ENCODE measurements at regions not wholly inside any gene's neighbourhood (a gene's known extent, or its start where the extent isn't known, plus 50 kb on each side); places are given as distances from the start of the nearest gene placed in this dataset.

DNA sequence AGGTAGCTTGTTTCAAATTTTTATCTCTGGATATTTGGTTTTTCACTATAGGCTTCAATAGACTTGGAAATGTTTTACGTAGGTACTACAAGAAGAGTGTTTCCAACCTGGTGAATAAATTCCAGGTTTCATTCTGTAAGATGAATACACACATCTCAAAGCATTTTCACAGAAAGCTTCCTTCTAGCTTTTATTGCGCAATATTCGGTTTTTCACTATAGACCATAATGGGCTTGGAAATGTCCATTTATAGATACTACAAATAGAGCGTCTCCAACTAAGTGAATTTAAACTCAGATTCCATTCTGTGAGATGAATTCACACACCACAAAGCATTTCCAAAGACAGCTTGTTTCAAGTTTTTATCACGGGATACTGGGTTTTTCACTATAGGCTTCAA is 857.7 kb upstream of the HS3ST1 start:
- DNase-seq, result no peak

DNA sequence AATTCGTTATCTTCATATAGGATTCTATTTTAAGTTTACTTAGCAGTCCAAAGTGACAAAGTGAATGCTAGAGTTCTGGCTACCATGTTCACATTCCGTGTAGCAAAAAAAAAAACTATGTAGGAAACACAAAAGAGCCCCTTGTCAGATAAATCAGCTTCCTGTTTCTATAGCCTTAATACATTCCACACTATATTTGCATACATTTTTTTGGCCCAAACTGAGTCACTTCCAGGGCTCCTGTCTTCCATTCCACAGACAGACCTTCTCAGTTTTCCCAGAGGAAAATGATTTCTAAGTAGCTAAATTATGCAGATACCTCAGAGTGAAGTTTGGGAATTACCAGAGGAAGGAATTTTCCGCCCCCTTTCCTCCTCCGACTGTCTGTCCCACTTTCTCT is 841.9 kb upstream of the HS3ST1 start:
- DNase-seq, result no peak

DNA sequence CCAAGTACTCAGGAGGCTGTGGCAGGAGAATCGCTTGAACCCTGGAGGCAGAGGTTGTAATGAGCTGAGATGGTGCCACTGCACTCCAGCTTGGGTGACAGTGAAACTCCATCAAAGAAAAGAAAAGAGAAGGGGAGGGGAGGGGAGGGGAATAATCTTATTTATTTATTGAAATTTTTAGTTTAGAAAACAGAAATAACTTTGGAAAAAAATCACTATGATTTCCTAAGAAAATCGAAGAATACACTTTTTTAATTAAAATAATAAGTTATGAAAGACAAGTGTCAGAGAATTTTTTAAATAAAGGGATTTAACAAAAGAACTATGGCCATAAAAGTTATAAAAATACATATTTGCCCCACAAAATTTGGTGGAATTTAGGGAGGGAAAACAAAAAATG is 836.9 kb upstream of the HS3ST1 start:
- no peak for DNase-seq

DNA sequence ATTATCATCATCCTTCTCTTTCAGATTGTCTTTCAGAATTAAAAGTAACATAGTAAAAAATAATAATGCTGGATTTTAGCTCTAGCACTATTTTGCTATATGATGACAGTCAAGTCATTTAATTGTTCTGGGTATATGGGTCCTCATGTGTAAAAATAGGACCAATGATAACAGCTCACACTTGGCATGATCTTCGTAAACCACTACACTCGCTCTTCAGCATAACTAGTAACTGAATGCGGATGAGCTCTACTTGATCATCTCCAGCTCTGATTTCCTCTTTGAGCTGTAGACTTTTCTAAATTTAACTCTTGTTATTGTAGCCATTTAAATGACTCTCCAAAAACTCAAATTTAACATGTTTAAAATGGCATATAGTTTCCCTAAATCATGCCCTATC is 831.8 kb upstream of the HS3ST1 start:
- no peak for DNase-seq

DNA sequence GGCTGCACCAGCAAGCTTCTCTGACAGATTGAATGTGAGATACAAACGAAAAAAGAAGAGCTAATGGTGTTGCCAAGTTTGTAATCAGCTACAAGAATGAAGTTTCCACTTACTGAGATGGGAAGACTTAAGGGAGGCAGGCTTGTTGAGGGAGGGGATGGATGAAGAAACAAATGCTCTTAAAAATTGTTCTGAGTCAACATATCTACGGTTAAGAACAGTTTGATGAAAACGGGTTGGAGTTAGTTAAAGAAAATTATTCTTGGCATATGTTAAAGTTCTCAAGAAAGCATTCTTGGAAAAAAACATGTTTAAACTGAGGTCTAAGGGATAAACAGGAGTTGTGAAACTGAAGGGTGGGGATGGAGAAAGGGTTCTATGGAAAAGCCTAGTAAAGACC is 816.3 kb upstream of the HS3ST1 start:
- DNase-seq, result no peak

DNA sequence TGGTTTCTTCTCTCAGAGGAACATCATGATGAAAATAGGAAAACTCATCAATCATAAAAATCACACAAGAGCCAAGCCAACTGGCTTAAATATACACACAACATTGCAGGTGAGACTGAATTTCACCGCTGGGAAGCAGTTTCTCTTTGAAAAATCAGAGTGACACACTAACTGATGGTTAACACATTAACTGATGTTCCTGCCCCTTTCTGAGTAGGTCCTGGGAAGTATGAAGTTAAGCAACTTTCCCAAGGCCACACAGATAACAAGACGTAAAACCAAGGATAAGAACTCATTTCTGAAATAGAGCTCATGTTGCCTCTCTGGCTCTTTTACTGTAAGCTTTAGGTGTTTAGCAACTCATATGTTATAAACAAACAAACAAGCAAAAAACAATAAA is 813.7 kb upstream of the HS3ST1 start:
- DNase-seq, result no peak

DNA sequence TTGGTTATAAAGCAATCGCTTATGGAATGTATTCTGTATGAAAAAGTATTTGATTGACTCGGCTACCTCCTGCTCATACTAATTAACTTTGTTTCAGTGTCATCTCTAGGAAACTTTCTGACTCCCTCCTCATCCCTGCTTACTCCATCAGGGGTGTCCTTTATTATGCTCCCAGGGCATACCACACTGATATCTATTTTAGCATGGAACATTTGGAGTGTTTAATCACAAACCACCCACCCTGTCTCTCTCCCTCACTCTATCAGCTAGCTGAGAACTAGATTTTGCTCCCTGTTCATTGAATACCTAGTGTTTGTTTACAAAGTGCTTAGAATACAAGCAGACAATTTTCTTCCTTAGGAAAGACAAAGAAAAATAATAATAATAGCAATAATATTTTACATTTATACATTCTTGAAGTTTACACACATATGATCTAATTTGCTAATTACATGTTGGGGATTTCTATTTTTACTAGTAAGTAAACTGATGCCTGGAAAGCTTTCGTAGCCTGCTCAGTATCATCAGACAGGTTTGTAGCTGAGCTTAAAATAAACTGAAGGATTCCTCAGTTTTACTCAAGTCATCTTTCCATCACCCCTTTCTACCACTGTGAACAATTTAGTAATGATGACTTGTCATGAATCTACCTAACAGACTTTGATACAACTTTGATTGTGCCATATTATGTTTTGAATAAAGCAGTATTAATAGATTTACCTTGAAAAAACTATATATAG is 811.4 kb upstream of the HS3ST1 start:
- no peak for DNase-seq

DNA sequence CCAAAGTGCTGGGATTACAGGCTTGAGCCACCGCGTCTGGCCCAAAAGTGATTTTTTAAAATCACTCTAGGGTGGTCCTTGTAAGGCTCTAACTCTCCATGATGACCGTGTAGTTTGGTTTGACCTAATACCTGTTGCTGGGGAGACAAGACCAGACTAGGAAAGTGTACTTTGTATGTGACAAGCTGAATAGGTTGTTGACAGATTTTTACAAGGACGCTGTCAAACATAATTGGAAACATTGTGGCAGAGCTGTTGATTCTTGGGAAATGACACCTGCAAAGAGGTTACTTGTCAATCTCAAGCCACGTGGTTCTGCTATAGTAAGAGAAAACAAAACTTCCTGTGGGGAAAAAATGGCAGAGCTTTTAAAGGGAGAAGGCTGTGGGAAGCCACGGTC is 802.4 kb upstream of the HS3ST1 start:
- DNase-seq, result no peak

DNA sequence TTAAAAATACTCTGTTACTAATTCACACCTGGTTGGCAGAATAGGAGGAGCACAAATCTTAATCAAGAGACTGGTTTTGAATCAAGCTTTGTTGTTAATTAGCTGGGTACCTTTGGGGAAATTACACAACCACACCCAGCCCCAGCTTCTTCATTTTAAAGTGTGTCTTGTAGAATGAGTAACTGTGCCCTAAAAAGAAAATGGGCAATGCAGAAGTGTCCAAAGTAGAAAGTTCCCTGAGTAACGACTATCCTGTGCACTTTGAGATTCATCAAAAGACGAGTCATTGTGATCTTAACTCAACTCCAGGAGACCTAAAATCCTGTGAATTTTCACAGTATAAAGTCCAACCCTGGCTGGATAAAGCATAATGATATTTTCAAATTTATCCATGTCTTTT is 792.3 kb upstream of the HS3ST1 start:
- no peak for DNase-seq

DNA sequence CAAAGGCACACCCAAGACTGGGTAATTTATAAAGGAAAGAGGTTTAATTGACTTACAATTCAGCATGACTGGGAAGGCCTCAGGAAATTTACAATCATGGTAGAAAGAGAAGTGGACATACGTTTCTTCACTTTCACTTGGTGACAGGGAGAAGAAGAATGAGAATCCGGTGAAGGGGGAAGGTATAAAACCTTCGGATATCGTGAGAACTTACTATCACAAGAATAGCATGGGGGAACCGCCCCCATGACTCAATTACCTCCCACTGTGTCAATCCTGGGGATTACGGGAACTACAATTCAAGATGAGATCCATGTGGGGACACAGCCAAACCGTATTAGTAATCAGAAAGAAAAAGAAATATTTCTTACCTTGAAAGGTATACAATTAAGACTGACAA is 782.9 kb upstream of the HS3ST1 start:
- no peak for DNase-seq

DNA sequence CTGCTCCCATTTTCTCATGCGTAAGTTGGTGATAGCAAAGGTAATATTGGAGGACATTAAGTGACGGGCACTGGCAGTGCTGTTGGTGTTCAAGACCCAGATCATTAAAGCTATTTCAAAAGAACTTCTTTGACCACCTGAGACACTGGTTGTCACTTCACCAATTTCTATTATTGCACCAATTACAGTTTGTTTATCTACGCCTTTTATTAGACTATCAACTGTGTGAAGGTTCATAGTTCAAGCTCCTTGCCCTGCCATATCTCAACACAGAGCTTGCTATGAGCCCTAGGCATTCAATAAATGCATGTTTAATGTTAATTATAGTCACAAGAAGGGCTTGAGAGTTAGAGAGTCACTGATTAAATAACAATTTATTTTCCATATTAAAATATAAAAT is 778.7 kb upstream of the HS3ST1 start:
- DNase-seq, result no peak

DNA sequence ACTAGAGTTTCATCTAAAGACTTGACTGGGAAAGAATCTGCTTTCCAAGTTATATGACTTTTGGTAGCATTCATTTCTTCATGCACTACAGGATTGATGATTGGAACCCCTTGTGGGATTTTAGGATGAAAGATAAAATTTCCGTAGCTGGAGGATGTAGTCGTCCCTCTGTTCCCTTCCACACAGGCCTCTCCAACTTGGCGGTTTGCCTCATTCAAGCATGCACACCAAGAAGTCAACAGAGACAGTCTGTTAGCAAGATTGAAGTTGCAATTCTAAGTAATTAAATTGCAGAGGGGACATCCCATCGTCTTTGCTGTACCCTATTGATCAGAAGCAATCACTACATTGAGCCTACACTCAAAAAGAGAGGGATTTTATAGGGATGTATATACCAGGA is 777.4 kb upstream of the HS3ST1 start:
- DNase-seq, result no peak

DNA sequence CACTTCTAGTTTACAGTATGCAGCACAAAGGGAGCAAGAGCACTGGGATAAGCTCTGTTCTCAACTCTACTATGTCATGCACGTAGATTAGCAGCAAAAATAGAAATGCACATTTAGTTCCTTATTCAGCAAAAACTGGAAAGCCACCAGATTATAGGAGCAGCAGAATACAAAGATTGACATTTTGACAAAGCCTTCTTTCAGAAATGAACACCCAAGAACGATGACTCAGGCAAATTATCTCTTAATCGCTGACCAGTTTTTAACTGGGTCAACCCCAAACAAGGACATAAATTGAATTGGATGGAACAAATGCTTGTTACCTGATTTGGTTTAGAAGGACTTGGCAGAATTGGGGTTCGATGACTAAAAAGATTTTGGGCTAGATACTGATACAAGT is 775.3 kb upstream of the HS3ST1 start:
- DNase-seq, result no peak

DNA sequence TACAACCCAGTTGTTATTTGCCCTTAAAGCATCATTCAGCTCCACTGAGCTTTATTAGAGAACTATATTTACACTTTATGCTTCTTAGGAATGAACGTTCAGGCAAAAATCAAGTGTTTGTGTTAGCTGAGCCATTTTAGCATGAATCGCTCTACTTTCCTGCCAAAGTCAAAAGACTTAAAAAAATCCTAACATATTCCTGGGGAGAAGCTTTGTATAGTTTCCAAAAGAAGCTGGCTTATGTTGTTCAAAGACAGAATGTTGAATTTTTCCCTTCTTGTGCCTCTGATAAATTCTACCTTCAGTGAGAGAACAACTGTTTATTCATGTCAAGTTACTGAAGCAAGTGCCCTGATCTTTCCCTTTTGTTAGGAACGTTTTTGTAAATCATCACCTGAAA is 771.5 kb upstream of the HS3ST1 start:
- DNase-seq, result no peak

DNA sequence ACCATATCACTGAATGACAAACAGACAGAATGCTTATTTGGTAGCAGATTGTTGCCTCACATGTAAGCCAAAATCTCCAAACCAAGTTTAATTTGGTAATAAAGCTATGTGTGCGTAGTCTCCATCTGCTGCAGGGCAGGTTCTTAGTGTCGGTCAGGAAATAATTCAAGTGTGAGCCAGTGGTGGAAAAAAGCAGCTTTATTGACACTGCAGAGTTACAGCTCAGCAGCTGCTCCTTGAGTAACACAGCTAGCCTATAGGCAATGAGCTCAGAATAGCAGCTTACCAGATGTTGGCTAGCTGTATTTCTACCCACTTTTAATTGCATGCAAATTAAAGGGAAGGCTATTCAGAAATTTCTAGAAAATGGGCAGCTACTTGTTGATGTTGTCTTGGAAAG is 757.8 kb upstream of the HS3ST1 start:
- no peak for DNase-seq

DNA sequence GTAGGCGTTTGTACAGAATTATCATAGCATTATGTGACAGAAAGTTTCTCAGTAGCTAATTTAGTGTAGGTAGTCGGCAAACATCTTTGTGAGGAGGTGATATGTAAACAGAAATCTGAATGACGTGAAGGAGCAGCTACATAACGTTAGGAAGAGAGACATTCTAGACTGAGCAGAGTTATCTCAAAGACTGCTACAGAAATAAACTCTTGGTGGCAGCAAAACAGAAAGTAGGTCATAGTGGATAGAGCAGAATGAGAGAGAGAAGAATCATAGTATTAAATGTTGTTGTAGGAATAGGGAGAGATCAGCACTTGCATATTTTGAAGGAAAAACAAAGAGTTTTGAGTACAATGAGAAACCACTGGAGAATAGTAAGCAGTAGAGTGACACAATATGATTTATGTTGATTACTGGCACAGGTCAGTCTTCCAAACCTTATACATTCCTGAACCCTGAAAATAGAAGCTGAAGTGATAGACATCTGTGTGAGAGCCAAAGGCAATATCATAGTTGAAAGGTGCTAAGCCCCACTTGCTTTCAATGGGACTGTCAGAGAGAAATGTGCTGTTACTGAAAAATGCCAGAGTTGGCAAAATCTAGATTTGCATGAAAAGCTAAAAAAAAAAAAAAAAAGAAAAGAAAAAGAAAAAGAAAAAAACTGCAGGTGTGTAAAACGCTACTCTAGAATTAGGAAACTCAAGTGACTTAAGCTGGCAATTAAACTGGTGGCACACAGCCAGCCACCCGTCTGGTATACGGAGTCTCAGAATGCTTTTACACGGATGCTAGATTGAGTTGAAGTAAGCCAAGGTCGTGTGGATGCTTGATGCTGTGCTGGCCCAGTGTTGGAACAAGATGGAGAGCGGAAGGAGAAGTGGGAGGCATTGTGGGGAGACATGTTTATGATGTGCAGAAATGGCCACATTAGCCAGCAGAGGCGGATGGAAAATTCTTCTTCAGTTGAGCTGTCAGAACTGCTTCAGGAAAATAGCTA is 750.2 kb upstream of the HS3ST1 start:
- no peak for DNase-seq

DNA sequence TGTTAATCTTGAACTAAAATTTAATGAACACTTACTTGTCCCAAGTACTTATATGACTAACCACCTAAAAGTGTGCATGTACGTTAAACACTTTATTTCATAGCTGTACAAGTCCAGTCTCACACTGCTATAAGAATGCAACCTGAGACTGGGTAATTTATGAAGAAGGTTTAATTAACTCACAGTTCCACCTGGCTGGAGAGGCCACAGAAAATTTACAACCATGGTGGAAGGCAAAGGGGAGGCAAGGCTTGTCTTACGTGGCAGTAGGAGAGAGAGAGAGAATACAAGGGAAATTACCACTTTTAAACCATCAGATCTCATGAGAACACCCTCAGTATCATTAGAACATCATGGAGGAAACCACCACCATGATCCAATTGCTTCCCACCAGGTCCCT is 748.7 kb upstream of the HS3ST1 start:
- DNase-seq, result no peak

DNA sequence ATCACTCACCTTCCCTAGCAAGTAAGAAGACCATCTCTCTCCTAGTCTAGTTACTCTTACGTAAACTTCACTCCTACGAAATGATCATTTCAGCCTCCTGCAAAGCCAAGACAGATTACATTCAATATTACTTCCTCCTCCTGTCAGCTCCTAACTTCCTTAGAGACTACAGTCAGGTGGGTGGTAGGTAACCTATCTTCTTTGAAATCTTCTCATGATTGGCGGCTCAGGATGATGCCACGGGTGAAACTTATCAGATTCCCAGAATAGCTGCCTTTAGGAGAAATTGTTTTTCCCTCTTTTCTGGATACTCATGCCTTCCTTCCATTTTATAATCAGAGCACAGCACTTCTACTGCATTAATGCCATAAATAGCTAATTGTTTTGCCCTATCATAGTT is 744.8 kb upstream of the HS3ST1 start:
- no peak for DNase-seq

DNA sequence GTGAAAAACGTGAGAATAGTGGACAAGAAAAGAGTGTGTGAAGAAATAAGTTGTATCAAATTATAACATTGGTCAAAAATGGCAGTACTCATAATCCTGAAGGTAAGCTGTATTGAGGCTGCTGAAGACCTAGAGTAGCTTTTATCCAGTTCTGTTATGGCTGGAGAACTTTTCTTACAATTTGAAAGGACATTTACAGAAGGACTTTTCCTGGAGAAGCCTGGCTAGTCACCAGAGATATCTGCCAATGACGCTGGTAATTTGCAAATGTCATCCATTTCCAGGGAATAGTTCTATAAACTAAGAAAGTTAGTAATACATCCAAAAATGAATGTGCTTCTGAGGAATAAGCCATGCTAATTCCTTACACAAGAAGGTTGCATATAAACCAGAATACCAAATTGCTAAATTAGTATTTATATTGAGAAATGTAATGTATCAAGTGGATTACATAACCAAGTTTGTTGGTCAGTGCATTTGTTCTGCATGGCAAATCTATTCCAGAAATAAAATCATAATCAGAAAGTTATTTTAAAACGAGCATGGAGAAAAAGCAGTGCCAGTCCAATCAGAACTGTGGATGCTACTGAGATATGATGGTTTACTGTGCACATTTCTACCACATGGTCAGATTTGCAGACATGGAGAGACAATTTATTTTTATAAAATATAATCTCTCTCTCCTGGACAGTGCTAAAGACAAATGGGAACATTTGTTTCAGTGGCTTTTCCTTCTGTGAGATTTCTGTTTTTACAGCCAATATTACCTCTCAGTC is 743.7 kb upstream of the HS3ST1 start:
- DNase-seq, result no peak

DNA sequence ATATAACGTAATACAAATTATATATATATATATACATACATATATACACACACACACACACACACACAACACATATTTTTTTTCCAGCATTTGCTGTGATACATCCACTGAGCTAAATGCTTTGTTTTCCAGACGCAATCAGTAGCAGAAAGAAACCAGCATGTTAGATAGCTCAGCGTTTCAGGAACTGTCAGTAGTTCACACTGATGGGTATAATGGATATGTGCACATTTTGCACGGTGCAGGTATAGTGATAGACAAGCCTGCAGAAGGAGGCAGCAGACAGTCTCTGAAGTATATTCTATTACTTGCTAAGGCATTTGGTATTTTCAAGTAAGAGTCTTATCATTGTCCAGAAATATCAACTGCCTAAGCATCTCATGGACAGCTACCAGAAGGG is 741.6 kb upstream of the HS3ST1 start:
- no peak for DNase-seq

DNA sequence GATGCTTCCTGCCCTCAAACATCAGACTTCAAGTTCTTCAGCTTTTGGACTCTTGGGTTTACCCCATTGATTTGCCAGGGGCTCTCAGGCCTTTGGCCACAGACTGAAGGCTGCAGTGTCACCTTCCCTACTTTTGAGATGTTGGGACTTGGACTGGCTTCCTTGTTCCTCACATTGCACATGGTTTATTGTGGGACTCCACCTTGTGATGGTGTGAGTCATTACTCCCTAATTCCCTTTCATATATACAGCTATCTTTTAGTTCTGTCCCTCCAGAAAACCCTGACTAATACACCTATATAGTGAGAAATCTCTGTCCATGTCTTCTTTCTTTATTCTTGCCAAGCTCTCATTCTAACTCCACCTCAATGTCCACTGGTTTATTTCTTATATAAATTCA is 736.9 kb upstream of the HS3ST1 start:
- DNase-seq, result no peak

DNA sequence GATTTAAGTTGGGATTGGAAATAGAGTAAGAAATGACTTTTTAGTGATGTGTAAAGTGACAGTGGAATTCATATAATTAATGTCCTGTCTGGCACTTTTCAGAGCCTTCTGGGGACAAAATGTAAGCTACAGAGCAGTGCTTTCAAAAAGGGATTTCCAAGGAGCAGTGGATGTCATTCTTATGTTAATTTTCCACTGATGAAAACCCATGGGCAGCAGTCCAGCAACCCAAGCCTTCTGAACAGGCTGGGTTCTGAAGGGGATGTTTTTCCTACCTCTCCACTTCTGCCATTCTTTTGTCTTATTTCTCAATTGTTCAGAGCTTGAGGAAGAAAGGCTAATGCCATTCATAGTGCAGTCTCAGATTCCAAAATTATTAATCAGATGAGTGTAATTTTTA is 717.6 kb upstream of the HS3ST1 start:
- DNase-seq, result no peak

DNA sequence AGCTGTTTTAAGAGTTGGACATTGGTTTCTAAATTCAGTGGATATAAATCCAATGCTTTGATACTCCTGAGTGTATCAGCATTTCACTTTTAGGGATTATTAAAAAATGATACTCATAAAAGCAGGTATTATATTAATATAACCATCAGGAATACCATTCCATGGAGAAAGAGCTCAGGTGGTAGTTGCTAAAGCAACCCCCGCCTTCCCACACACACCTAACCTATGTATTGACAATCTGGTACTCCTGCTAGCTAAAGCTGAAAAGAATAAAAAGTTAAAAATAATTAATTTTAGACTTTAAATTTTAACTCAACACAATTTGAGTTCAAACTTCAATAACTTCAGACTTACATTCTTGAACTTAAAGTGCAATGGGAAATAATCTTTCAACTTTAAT is 717.1 kb upstream of the HS3ST1 start:
- DNase-seq, result no peak

DNA sequence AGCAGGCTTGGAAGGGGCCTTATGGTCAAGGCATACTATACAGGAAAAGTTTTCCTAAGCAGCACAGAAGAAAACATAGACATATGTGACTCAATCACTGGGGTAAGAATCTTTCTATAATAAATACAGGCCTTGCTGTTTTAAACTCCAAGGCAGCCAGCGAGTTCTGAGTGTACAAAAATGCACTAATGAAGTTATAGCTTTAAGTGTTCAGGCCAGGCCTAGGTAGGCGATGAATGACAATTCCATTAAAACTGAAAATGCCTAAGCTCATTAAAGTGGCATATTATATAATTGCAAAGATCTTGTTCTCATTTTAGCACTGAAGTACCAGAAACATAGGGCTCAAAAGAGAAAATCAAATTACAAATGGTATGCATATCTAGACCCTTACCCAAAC is 716.4 kb upstream of the HS3ST1 start:
- DNase-seq, result no peak
